ENCODE measurements at regions not wholly inside any gene's neighbourhood (a gene's known extent, or its start where the extent isn't known, plus 50 kb on each side); places are given as distances from the start of the nearest gene placed in this dataset.

DNA sequence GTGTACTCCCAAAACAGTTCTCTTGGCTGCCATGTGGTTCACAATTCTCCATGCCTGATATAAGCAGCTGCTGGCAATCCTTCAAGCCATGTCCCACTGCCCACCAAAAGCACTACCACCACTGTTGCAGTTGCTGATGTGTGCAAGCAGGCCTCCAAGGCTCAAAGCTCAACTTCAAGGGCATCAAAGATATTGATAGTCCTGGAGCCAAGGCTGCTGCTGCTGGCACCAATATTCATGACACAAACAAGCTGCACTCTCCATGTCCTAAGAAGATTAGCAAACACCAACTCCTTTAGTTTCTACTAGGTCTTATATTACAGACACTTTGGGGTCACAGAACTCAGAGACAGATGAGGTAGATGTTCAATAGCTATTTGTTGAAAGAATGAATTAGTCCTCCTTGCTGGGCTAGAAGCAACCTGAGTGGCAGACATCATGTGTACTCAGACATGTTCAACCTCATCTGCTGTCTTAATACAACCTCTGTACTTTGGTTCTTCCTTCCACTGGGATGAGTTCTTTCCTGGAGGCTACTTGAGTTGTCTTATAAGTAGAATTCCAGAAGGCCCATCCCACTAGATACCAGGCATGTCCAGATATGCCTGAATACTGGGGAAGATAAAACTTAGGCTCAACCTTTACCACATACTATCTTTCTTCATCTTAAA, 104.5 kb upstream of the UGP2 start:
- TF ChIP-seq CTCF (IDR thresholded peaks at IDR 0.05 in 4 of 5, conservative IDR thresholded peaks at IDR 0.05 in 1 of 5) = no peak
- no peak for TF ChIP-seq POLR2A (IDR thresholded peaks at IDR 0.05)

All from gastrocnemius medialis (tissue), 4 donors.